ENCODE measurements at regions not wholly inside any gene's neighbourhood (a gene's known extent, or its start where the extent isn't known, plus 50 kb on each side); places are given as distances from the start of the nearest gene placed in this dataset.

DNA sequence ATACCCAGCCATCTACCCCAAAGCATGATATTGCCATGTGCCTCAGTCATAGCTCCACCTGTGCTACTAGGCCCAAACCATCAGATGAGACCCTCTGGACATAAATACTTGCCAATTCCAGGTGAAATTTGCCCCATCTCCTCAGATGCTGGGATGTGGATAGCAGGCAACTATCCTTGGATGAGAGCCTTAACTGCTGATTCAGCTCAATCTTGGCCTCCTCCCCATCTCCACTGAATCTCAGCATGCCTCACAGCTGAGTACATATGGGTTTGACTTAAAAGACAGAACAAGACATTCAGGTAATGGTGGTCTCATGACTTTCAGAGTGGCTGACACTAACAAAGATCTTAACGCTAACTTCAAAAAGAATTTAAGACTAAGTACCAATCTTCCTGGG, 50.8 kb upstream of the KLHL13 start:
- Histone ChIP-seq H3K9me3 (ENCODE audit: severe bottlenecking) (no peaks in the 10 kb centered on the region), H3K27ac (no peak overlapping the region), H3K4me3 (ENCODE audit: low read depth, low read length) (no peak overlapping the region), H3K36me3 (no peaks in the 10 kb centered on the region), H3K27me3 (ENCODE audit: insufficient read depth, low read depth, severe bottlenecking) (peaks cover 38% of the 10 kb centered on the region)
- DNase-seq = no peak
- TF ChIP-seq, protein P1, sequence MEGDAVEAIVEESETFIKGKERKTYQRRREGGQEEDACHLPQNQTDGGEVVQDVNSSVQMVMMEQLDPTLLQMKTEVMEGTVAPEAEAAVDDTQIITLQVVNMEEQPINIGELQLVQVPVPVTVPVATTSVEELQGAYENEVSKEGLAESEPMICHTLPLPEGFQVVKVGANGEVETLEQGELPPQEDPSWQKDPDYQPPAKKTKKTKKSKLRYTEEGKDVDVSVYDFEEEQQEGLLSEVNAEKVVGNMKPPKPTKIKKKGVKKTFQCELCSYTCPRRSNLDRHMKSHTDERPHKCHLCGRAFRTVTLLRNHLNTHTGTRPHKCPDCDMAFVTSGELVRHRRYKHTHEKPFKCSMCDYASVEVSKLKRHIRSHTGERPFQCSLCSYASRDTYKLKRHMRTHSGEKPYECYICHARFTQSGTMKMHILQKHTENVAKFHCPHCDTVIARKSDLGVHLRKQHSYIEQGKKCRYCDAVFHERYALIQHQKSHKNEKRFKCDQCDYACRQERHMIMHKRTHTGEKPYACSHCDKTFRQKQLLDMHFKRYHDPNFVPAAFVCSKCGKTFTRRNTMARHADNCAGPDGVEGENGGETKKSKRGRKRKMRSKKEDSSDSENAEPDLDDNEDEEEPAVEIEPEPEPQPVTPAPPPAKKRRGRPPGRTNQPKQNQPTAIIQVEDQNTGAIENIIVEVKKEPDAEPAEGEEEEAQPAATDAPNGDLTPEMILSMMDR (IDR thresholded peaks at IDR 0.05; ENCODE audit: low read depth, low read length) = no peak

DNA sequence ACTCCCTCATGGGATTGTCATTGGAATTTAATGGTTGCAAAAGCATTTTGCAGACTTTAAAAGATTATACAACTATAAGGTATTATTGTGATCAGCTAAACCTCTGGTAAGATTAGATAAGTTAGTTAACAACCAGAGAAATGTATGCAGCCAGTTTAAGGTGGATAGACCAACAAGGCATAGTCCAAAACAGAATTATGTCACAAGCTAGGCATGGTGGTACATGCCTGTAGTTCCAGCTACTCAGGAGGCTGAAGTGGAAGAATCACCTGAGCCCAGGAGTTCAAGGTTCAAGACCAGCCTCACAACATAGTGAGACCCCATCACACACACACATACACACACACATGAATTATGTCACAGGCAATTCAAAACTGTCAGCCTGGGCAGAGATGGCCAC, 54.7 kb upstream of the KLHL13 start:
- DNase-seq = no peak
- Histone ChIP-seq H3K27me3 (ENCODE audit: insufficient read depth, low read depth, severe bottlenecking) (peaks cover 59% of the 10 kb centered on the region), H3K36me3 (no peaks in the 10 kb centered on the region), H3K4me3 (ENCODE audit: low read depth, low read length) (no peak overlapping the region), H3K9me3 (ENCODE audit: severe bottlenecking) (no peaks in the 10 kb centered on the region), H3K27ac (no peak overlapping the region)
- TF ChIP-seq, protein P1 (IDR thresholded peaks at IDR 0.05; ENCODE audit: low read depth, low read length) = no peak

GRCh38 chrX:118174516-118175098, 58.0 kb upstream of the KLHL13 start:
- TF ChIP-seq, protein P1 (IDR thresholded peaks at IDR 0.05; ENCODE audit: low read depth, low read length) = no peak

DNA sequence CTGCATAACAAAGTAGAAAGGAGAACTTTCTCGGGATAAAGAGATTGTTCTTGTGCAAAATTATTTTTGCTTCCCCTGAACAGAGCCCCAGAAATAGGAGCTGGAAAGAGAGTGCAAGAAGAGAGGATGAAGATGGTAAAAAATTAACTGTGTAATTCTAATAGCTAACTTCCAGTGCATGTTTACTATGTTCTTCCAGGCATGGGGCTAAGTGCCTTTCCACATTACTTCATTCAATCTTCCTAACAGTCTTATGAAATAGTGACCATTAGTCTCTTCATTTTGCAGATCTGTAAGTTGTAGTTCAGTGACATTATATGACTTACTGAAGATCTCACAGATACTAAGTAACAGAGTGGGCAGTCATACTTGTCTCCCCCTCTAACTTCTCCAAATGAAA, 61.1 kb upstream of the KLHL13 start:
- H3K27me3 ChIP-seq (ENCODE audit: insufficient read depth, low read depth, severe bottlenecking) = peaks cover 65% of the 10 kb centered on the region
- H3K27ac ChIP-seq = no peak overlapping the region
- H3K36me3 ChIP-seq = no peaks in the 10 kb centered on the region
- TF ChIP-seq, protein P1 (IDR thresholded peaks at IDR 0.05; ENCODE audit: low read depth, low read length) = no peak
- DNase-seq = no peak
- H3K4me3 ChIP-seq (ENCODE audit: low read depth, low read length) = no peak overlapping the region
- H3K9me3 ChIP-seq (ENCODE audit: severe bottlenecking) = no peaks in the 10 kb centered on the region

More at GRCh38 chrX:118174516-118175098, 58.0 kb upstream of the KLHL13 start:
- no peaks in the 10 kb centered on the region for H3K9me3 ChIP-seq (ENCODE audit: severe bottlenecking)
- peaks cover 54% of the 10 kb centered on the region for H3K27me3 ChIP-seq (ENCODE audit: insufficient read depth, low read depth, severe bottlenecking)
- H3K36me3 ChIP-seq = no peaks in the 10 kb centered on the region
- no peak overlapping the region for H3K27ac ChIP-seq
- DNase-seq = no peak
- H3K4me3 ChIP-seq (ENCODE audit: low read depth, low read length) = no peak overlapping the region

DNA sequence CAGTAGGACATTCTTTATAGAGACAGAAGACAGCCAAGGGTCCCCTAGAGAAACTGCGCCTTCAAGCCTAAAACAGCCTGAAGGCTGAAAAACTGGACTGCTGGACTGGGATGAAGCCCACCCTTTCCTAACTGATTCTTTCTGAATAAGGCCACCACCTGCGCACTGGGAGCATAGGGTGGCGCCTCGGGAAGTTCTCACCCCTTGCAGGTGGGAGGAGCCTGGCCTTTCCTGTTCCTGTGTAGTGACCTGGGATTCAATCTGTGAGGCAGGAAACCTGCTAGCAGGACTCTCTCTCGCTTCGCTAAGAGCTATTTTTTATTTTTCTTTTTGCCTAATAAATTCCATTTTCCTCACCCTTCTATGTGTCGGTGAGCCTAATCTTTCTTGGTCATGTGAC, 61.8 kb upstream of the KLHL13 start:
- TF ChIP-seq, protein P1 (IDR thresholded peaks at IDR 0.05; ENCODE audit: low read depth, low read length) = no peak
- Histone ChIP-seq H3K36me3 (no peaks in the 10 kb centered on the region), H3K27ac (no peak overlapping the region), H3K9me3 (ENCODE audit: severe bottlenecking) (no peaks in the 10 kb centered on the region), H3K4me3 (ENCODE audit: low read depth, low read length) (no peak overlapping the region), H3K27me3 (ENCODE audit: insufficient read depth, low read depth, severe bottlenecking) (peaks cover 63% of the 10 kb centered on the region)
- DNase-seq = no peak

- TF ChIP-seq, protein P1 (IDR thresholded peaks at IDR 0.05; ENCODE audit: low read depth, low read length) = no peak
- Histone ChIP-seq H3K36me3 (no peaks in the 10 kb centered on the region), H3K27ac (no peak overlapping the region), H3K27me3 (ENCODE audit: insufficient read depth, low read depth, severe bottlenecking) (peaks cover 62% of the 10 kb centered on the region), H3K9me3 (ENCODE audit: severe bottlenecking) (peaks cover 7% of the 10 kb centered on the region), H3K4me3 (ENCODE audit: low read depth, low read length) (no peak overlapping the region)
- no peak for DNase-seq
These were observed 62.6 kb upstream of the KLHL13 start for GRCh38 chrX:118179161-118179560.

Data from WERI-Rb-1 (cell line).